ENCODE measurements at regions not wholly inside any gene's neighbourhood (a gene's known extent, or its start where the extent isn't known, plus 50 kb on each side); places are given as distances from the start of the nearest gene placed in this dataset.

DNA sequence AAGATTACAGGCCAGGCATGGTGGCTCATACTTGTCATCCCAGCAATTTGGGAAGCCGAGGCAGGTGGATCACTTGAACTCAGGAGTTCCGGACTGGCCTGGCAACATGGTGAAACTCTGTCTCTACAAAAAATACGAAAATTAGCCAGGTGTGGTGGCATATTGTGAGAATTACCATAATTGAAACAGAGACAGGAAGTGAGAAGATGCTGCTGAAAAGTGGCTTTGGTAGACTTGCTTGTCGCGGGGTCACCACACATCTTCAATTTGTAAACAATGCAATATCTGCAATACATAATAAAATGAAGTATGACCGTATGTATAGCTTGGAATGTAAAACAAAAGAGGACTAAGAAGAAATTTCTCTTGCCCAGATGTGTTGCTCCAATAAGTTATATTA, 490.5 kb downstream of the GABRG2 start:
- Histone ChIP-seq H3K9me3 (replicated peaks; ENCODE audit: control insufficient read depth, insufficient read depth, low read length) (peaks cover 2% of the 10 kb centered on the region), H3K4me3 (replicated peaks in 1 of 3; ENCODE audit: insufficient read depth in 1 of 3, low read depth in 1 of 3, low read length in 3 of 3) (no peak overlapping the region), H4K20me1 (replicated peaks; ENCODE audit: control insufficient read depth, extremely low read depth, insufficient read depth, low read length) (no peaks in the 10 kb centered on the region), H2AFZ (ENCODE audit: low read depth, low read length) (no peak overlapping the region), H3K27ac (ENCODE audit: insufficient read depth, low read depth, low read length) (no peak overlapping the region), H3K27me3 (ENCODE audit: control insufficient read depth in 2 of 2, insufficient read depth in 2 of 2, low read length in 2 of 2) (no peaks in the 10 kb centered on the region), H3K79me2 (ENCODE audit: control insufficient read depth, insufficient read depth, low read length) (no peaks in the 10 kb centered on the region), H3K4me2 (ENCODE audit: insufficient read depth, low read length) (no peak overlapping the region), H3K4me1 (ENCODE audit: control insufficient read depth, extremely low read depth, insufficient read depth, low read length) (no peaks in the 10 kb centered on the region), H3K9me1 (replicated peaks; ENCODE audit: control insufficient read depth, extremely low read depth, insufficient read depth, low read length) (no peaks in the 10 kb centered on the region), H3K36me3 (ENCODE audit: control insufficient read depth in 2 of 2, extremely low read depth in 1 of 2, insufficient read depth in 2 of 2, low read length in 2 of 2) (no peaks in the 10 kb centered on the region), H3K9ac (replicated peaks; ENCODE audit: extremely low read depth, insufficient read depth, low read length) (no peak overlapping the region)
- DNase-seq (ENCODE audit: low read depth, low spot score) (no peak), FAIRE-seq (no peak)
- ChIA-PET POLR2A (no interaction called here), CTCF (no interaction called here)
- BruUV-seq (replicated peaks): no TSS peak
- dilution Hi-C loops (cut with MboI; ENCODE audit: extremely low pct_ligation_motif_present, low sequenced_read_pairs) (no loop called here), intact Hi-C loops (cut with micrococcal nuclease) (no loop called here)
- TF ChIP-seq POLR2AphosphoS5 (IDR thresholded peaks at IDR 0.05; ENCODE audit: insufficient read depth, low read depth, low read length): no peak
- TF ChIP-seq JUN (IDR thresholded peaks at IDR 0.05; ENCODE audit: borderline replicate concordance, insufficient read depth, insufficient read length, low read depth): no peak
- no peak for TF ChIP-seq POLR2A (IDR thresholded peaks at IDR 0.05; ENCODE audit: low read depth, low read length)
- no peak for TF ChIP-seq GATA2 (IDR thresholded peaks at IDR 0.05; ENCODE audit: insufficient read depth, insufficient read length, low read depth, low read length)
- TF ChIP-seq, protein P1, sequence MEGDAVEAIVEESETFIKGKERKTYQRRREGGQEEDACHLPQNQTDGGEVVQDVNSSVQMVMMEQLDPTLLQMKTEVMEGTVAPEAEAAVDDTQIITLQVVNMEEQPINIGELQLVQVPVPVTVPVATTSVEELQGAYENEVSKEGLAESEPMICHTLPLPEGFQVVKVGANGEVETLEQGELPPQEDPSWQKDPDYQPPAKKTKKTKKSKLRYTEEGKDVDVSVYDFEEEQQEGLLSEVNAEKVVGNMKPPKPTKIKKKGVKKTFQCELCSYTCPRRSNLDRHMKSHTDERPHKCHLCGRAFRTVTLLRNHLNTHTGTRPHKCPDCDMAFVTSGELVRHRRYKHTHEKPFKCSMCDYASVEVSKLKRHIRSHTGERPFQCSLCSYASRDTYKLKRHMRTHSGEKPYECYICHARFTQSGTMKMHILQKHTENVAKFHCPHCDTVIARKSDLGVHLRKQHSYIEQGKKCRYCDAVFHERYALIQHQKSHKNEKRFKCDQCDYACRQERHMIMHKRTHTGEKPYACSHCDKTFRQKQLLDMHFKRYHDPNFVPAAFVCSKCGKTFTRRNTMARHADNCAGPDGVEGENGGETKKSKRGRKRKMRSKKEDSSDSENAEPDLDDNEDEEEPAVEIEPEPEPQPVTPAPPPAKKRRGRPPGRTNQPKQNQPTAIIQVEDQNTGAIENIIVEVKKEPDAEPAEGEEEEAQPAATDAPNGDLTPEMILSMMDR (IDR thresholded peaks at IDR 0.05; ENCODE audit: extremely low read depth in 1 of 2, insufficient read depth in 1 of 2, low read depth in 1 of 2, low read length in 2 of 2): no peak
- TF ChIP-seq EZH2 (IDR thresholded peaks at IDR 0.05; ENCODE audit: borderline replicate concordance, low read depth, low read length, severe bottlenecking): no peak
- TF ChIP-seq, protein P2, sequence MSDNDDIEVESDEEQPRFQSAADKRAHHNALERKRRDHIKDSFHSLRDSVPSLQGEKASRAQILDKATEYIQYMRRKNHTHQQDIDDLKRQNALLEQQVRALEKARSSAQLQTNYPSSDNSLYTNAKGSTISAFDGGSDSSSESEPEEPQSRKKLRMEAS (IDR thresholded peaks at IDR 0.05; ENCODE audit: insufficient read depth, insufficient read length): no peak
- no peak for TF ChIP-seq FOS (IDR thresholded peaks at IDR 0.05; ENCODE audit: borderline replicate concordance, insufficient read depth, low read length)
- no peak for TF ChIP-seq MYC (IDR thresholded peaks at IDR 0.05; ENCODE audit: low read depth, low read length)

All from endothelial cell of umbilical vein (primary cell).